ENCODE measurements at regions not wholly inside any gene's neighbourhood (a gene's known extent, or its start where the extent isn't known, plus 50 kb on each side); places are given as distances from the start of the nearest gene placed in this dataset.

- POLR2A ChIA-PET, result interaction anchor here (0.5 kb wide), 1 partner anchor 324 kb away, joined by 4 read pairs; no protein-coding TSS in a partner anchor
- DNase-seq, result no peak
- BruUV-seq (replicated peaks), result no TSS peak
These were observed 197.4 kb upstream of the KRR1 start for GRCh38 chr12:75708802-75709201.

GRCh38 chr12:75707983-75708382, 196.6 kb upstream of the KRR1 start:
- H3K9me3 Mint-ChIP-seq (ENCODE audit: unreplicated experiment), result no peaks in the 10 kb centered on the region
- POLR2A ChIA-PET, result no interaction called here
- H3K4me3 Mint-ChIP-seq (ENCODE audit: unreplicated experiment), result no peak overlapping the region
- CTCF ChIA-PET, result interaction anchor here (0.7 kb wide), 1 partner anchor 129 kb away, joined by 3 read pairs; no protein-coding TSS in a partner anchor
- no peak overlapping the region for H3K27ac Mint-ChIP-seq (ENCODE audit: unreplicated experiment)
- DNase-seq, result no peak
- no TSS peak for BruUV-seq (replicated peaks)
- Histone ChIP-seq H3K36me3 (ENCODE audit: control insufficient read depth, insufficient read depth, low read length) (no peaks in the 10 kb centered on the region), H3K27me3 (replicated peaks; ENCODE audit: control insufficient read depth, insufficient read depth, low read length) (no peaks in the 10 kb centered on the region), H3K4me1 (peaks cover 8% of the 10 kb centered on the region; the same call in 1 of the 2 replicates), H3K9me3 (no peaks in the 10 kb centered on the region), H3K4me3 (ENCODE audit: low read depth, low read length) (no peak overlapping the region)
- no peak for TF ChIP-seq CTCF (IDR thresholded peaks at IDR 0.05; ENCODE audit: insufficient read depth in 1 of 2, low read depth in 1 of 2, low read length in 1 of 2, severe bottlenecking in 1 of 2, unreplicated experiment in 1 of 2)
- H3K36me3 Mint-ChIP-seq (ENCODE audit: insufficient read depth, unreplicated experiment), result no peaks in the 10 kb centered on the region
- H3K27me3 Mint-ChIP-seq (ENCODE audit: insufficient read depth, unreplicated experiment), result no peaks in the 10 kb centered on the region
- intact Hi-C loops (cut with micrococcal nuclease; ENCODE audit: unreplicated experiment), result no loop called here
- peaks cover 13% of the 10 kb centered on the region for H3K4me1 Mint-ChIP-seq (ENCODE audit: low read depth, unreplicated experiment)

More at GRCh38 chr12:75708802-75709201, 197.4 kb upstream of the KRR1 start:
- TF ChIP-seq CTCF (IDR thresholded peaks at IDR 0.05; ENCODE audit: insufficient read depth in 1 of 2, low read depth in 1 of 2, low read length in 1 of 2, severe bottlenecking in 1 of 2, unreplicated experiment in 1 of 2), result no peak
- Histone ChIP-seq H3K4me3 (ENCODE audit: low read depth, low read length) (no peak overlapping the region), H3K36me3 (ENCODE audit: control insufficient read depth, insufficient read depth, low read length) (no peaks in the 10 kb centered on the region), H3K9me3 (no peaks in the 10 kb centered on the region), H3K27me3 (replicated peaks; ENCODE audit: control insufficient read depth, insufficient read depth, low read length) (no peaks in the 10 kb centered on the region), H3K4me1 (peaks cover 12% of the 10 kb centered on the region)
- H3K4me3 Mint-ChIP-seq (ENCODE audit: unreplicated experiment), result no peak overlapping the region
- H3K4me1 Mint-ChIP-seq (ENCODE audit: low read depth, unreplicated experiment), result peaks cover 21% of the 10 kb centered on the region
- H3K27me3 Mint-ChIP-seq (ENCODE audit: insufficient read depth, unreplicated experiment), result no peaks in the 10 kb centered on the region
- no peaks in the 10 kb centered on the region for H3K36me3 Mint-ChIP-seq (ENCODE audit: insufficient read depth, unreplicated experiment)
- CTCF ChIA-PET, result interaction anchor here (0.7 kb wide), 1 partner anchor 129 kb away, joined by 3 read pairs; no protein-coding TSS in a partner anchor
- H3K27ac Mint-ChIP-seq (ENCODE audit: unreplicated experiment), result no peak overlapping the region
- intact Hi-C loops (cut with micrococcal nuclease; ENCODE audit: unreplicated experiment), result no loop called here
- H3K9me3 Mint-ChIP-seq (ENCODE audit: unreplicated experiment), result no peaks in the 10 kb centered on the region

GRCh38 chr12:75706786-75707605, 195.6 kb upstream of the KRR1 start:
- intact Hi-C loops (cut with micrococcal nuclease; ENCODE audit: unreplicated experiment), result no loop called here
- Histone ChIP-seq H3K27me3 (replicated peaks; ENCODE audit: control insufficient read depth, insufficient read depth, low read length) (no peaks in the 10 kb centered on the region), H3K9me3 (no peaks in the 10 kb centered on the region), H3K36me3 (ENCODE audit: control insufficient read depth, insufficient read depth, low read length) (no peaks in the 10 kb centered on the region), H3K4me3 (ENCODE audit: low read depth, low read length) (no peak overlapping the region), H3K4me1 (peaks cover 5% of the 10 kb centered on the region; the same call in 1 of the 2 replicates)
- POLR2A ChIA-PET, result no interaction called here
- Mint-ChIP-seq H3K27ac (ENCODE audit: unreplicated experiment) (no peak overlapping the region), H3K9me3 (ENCODE audit: unreplicated experiment) (no peaks in the 10 kb centered on the region), H3K27me3 (ENCODE audit: insufficient read depth, unreplicated experiment) (no peaks in the 10 kb centered on the region), H3K36me3 (ENCODE audit: insufficient read depth, unreplicated experiment) (no peaks in the 10 kb centered on the region), H3K4me1 (ENCODE audit: low read depth, unreplicated experiment) (peaks cover 10% of the 10 kb centered on the region), H3K4me3 (ENCODE audit: unreplicated experiment) (no peak overlapping the region)
- no peak for TF ChIP-seq CTCF (IDR thresholded peaks at IDR 0.05; ENCODE audit: insufficient read depth in 1 of 2, low read depth in 1 of 2, low read length in 1 of 2, severe bottlenecking in 1 of 2, unreplicated experiment in 1 of 2)
- CTCF ChIA-PET, result no interaction called here
- no peak for DNase-seq
- BruUV-seq (replicated peaks), result no TSS peak
